Panc1 (cell line): ENCODE measurements at regions not wholly inside any gene's neighbourhood (a gene's known extent, or its start where the extent isn't known, plus 50 kb on each side); places are given as distances from the start of the nearest gene placed in this dataset.

Experiments
- ATAC-seq: fragments of 200-7000 bp; cut with Tn5 transposase; 2 replicates; pipeline ENCODE4 v1.9.1; 2020; ENCODE audit warnings: mild to moderate bottlenecking, moderate library complexity
- BruUV-seq: library from RNA; stranded (reverse); fragments of 400-500 nt; replicated peaks from 2 replicates; lab custom pipeline; 2021; lab: Mats Ljungman, UMichigan
- CTCF ChIA-PET: fragments of 300-600 bp; sonication (Branson Sonifier 250); formaldehyde crosslinking; loops from one replicate; lab custom pipeline; 2022; ENCODE audit warnings: antibody characterized with exemption; lab: Charles Lee
- POLR2A ChIA-PET: fragments of 300-600 bp; sonication (Branson Sonifier 250); formaldehyde crosslinking; loops from one replicate; lab custom pipeline; 2022; ENCODE audit warnings: antibody characterized with exemption; lab: Charles Lee
- DNase-seq: peaks from one replicate; pipeline ENCODE4 v3.0.0-alpha.2; 2010; ENCODE audit warnings: low read depth, low spot score
- H3K27ac ChIP-seq: 2 replicates; pipeline ENCODE4 v1.5.1; 2011; ENCODE audit warnings: mild to moderate bottlenecking, low read length, inconsistent platforms
- H3K27me3 ChIP-seq: fragments of 200-500 bp; sonication (Bioruptor generic); 2 replicates; pipeline ENCODE4 v1.6.0; 2014; ENCODE audit warnings: low read length, inconsistent platforms; ENCODE audit not compliant: control insufficient read depth, insufficient read depth
- H3K36me3 ChIP-seq: fragments of 200-500 bp; sonication (Bioruptor generic); 2 replicates; pipeline ENCODE4 v1.5.1; 2014; ENCODE audit warnings: inconsistent platforms, mild to moderate bottlenecking, low read length, moderate library complexity; ENCODE audit not compliant: control insufficient read depth, insufficient read depth
- H3K4me1 ChIP-seq: 2 replicates; pipeline ENCODE4 v1.5.1; 2011; ENCODE audit warnings: inconsistent platforms, mild to moderate bottlenecking, low read length, moderate library complexity; ENCODE audit not compliant: control insufficient read depth, insufficient read depth
- H3K4me3 ChIP-seq, 2 experiments: 2 replicates each; pipeline ENCODE4 v1.5.1; 2011 to 2012; ENCODE audit warnings: low read depth in 2 of 2, low read length in 2 of 2, mild to moderate bottlenecking in 2 of 2, inconsistent platforms in 1 of 2, moderate library complexity in 1 of 2
- H3K9me3 ChIP-seq: fragments of 200-500 bp; sonication (Bioruptor generic); 2 replicates; pipeline ENCODE4 v1.5.1; 2014; ENCODE audit warnings: low read depth, mild to moderate bottlenecking, inconsistent platforms, low read length, moderate library complexity; ENCODE audit not compliant: control insufficient read depth, insufficient read depth
- CTCF ChIP-seq: fragments of 450-650 bp; IDR thresholded peaks from 2 replicates; pipeline ENCODE4 v1.5.1; 2017; ENCODE audit warnings: mild to moderate bottlenecking
- POLR2AphosphoS5 ChIP-seq: IDR thresholded peaks from 2 replicates; pipeline ENCODE4 v1.6.1; 2012; ENCODE audit warnings: mild to moderate bottlenecking, low read depth, low read length, moderate library complexity
- REST ChIP-seq, 2 experiments: IDR thresholded peaks; 2 replicates each; pipeline ENCODE4 v1.6.1; 2011 to 2012; ENCODE audit warnings: low read depth in 2 of 2, control low read depth in 1 of 2, low read length in 1 of 2, mild to moderate bottlenecking in 1 of 2, moderate library complexity in 1 of 2; ENCODE audit not compliant: insufficient read depth in 1 of 2
- SIN3A ChIP-seq: IDR thresholded peaks from 2 replicates; pipeline ENCODE4 v1.6.1; 2012; ENCODE audit warnings: low read depth, mild to moderate bottlenecking, low read length, moderate library complexity, borderline replicate concordance; ENCODE audit not compliant: insufficient read depth
- TCF7L2 ChIP-seq: IDR thresholded peaks from 2 replicates; pipeline ENCODE4 v1.6.1; 2011; ENCODE audit warnings: mild to moderate bottlenecking, low read depth, low read length, inconsistent platforms
- in situ Hi-C: cut with HindIII; loops from 2 replicates; pipeline ENCODE4 v1.10.0; 2016; ENCODE audit warnings: low sequenced_read_pairs, low pct_unique_long_range_greater_than_20kb
- intact Hi-C: fragments of 100-400 bp; cut with micrococcal nuclease; formaldehyde crosslinking; loops from one replicate; pipeline ENCODE4 v1.10.0; 2022; ENCODE audit not compliant: unreplicated experiment

- in situ Hi-C loops: no loop called here
- no peak overlapping the region for H3K27ac ChIP-seq
- ChIA-PET POLR2A (no interaction called here), CTCF (no interaction called here)
- no peak for ATAC-seq
- no peak overlapping the region for H3K4me3 ChIP-seq
- H3K4me1 ChIP-seq: no peaks in the 10 kb centered on the region
- H3K9me3 ChIP-seq: no peaks in the 10 kb centered on the region
- intact Hi-C loops: no loop called here
- no peaks in the 10 kb centered on the region for H3K36me3 ChIP-seq
- H3K27me3 ChIP-seq: peaks cover 8% of the 10 kb centered on the region; the same call in 1 of the 2 replicates
- BruUV-seq: no TSS peak
- TF ChIP-seq REST (IDR thresholded peaks at IDR 0.05; ENCODE audit: insufficient read depth in 1 of 2, low read depth in 2 of 2, low read length in 1 of 2) (no peak), SIN3A (no peak), POLR2AphosphoS5 (no peak), TCF7L2 (no peak)
- DNase-seq: no peak
Measured at GRCh38 chr20:59390437-59390836, 90.0 kb downstream of the EDN3 start.

- H3K9me3 ChIP-seq: no peaks in the 10 kb centered on the region
- ATAC-seq (no peak), DNase-seq (no peak)
- intact Hi-C loops: no loop called here
- in situ Hi-C loops: no loop called here
- no TSS peak for BruUV-seq
- H3K27me3 ChIP-seq: peaks cover 8% of the 10 kb centered on the region; the same call in 1 of the 2 replicates
- H3K27ac ChIP-seq: no peak overlapping the region
- ChIA-PET POLR2A (no interaction called here), CTCF (no interaction called here)
- H3K4me1 ChIP-seq: no peaks in the 10 kb centered on the region
- no peak overlapping the region for H3K4me3 ChIP-seq
- no peaks in the 10 kb centered on the region for H3K36me3 ChIP-seq
- TF ChIP-seq POLR2AphosphoS5 (no peak), CTCF (no peak), TCF7L2 (no peak), SIN3A (no peak), REST (IDR thresholded peaks at IDR 0.05; ENCODE audit: insufficient read depth in 1 of 2, low read depth in 2 of 2, low read length in 1 of 2) (no peak)
Measured at GRCh38 chr20:59391975-59392374, 91.6 kb downstream of the EDN3 start.
